ENCODE measurements at regions not wholly inside any gene's neighbourhood (a gene's known extent, or its start where the extent isn't known, plus 50 kb on each side); places are given as distances from the start of the nearest gene placed in this dataset.

DNA sequence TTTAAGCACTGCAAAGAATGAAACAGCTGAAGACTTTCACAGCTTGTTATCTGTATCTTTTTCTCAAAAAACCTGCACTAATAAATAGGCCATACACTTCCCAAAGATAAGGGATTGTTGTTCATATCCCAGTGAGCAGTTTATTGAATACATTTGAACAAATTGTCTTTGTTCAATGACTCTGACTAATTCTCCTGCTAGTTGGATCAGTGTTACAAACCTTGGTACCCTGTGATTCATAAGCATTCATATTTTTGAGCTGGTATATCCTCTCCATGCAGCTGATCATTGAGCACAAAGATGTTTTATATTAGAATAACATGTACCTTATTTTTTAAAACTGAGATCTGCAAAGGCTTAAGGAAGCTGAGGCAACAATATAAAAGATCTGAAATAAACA lies 58.9 kb upstream of the FSCB start:
- Histone ChIP-seq H3K36me3 (ENCODE audit: control insufficient read depth, insufficient read depth, low read length) (no peaks in the 10 kb centered on the region), H3K4me1 (no peaks in the 10 kb centered on the region), H3K4me3 (ENCODE audit: low read depth, low read length) (no peak overlapping the region), H3K27me3 (replicated peaks; ENCODE audit: control insufficient read depth, insufficient read depth, low read length) (no peaks in the 10 kb centered on the region), H3K9me3 (no peaks in the 10 kb centered on the region)
- TF ChIP-seq CTCF (IDR thresholded peaks at IDR 0.05; ENCODE audit: insufficient read depth in 1 of 2, low read depth in 1 of 2, low read length in 1 of 2, severe bottlenecking in 1 of 2, unreplicated experiment in 1 of 2): no peak
- Mint-ChIP-seq H3K9me3 (ENCODE audit: unreplicated experiment) (peaks cover 9% of the 10 kb centered on the region), H3K27ac (ENCODE audit: unreplicated experiment) (no peak overlapping the region), H3K4me3 (ENCODE audit: unreplicated experiment) (no peak overlapping the region), H3K4me1 (ENCODE audit: low read depth, unreplicated experiment) (no peaks in the 10 kb centered on the region), H3K27me3 (ENCODE audit: insufficient read depth, unreplicated experiment) (no peaks in the 10 kb centered on the region), H3K36me3 (ENCODE audit: insufficient read depth, unreplicated experiment) (no peaks in the 10 kb centered on the region)
- DNase-seq: no peak
- intact Hi-C loops (cut with micrococcal nuclease; ENCODE audit: unreplicated experiment): no loop called here
- BruUV-seq (replicated peaks): no TSS peak
- POLR2A ChIA-PET: no interaction called here
- CTCF ChIA-PET: no interaction called here

DNA sequence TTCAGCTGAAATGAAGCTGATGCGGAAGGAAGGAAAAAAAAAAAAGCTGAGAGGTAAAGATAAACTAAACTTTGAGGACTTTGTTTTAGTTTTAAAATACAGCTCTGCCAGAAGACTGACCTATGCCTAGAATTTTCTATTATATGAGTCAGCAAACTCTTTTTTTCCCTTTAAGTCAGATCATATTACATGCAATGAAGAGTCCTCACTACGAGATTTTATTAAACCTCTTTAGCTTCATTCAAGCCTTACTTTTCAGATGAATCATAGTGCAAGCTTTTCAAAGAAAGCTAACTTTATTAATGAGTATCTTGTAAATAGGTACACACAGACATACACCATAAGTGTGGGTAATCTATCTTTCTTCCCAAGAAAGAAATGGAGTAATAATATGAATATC lies 57.8 kb upstream of the FSCB start:
- TF ChIP-seq CTCF (IDR thresholded peaks at IDR 0.05; ENCODE audit: insufficient read depth in 1 of 2, low read depth in 1 of 2, low read length in 1 of 2, severe bottlenecking in 1 of 2, unreplicated experiment in 1 of 2): no peak
- no peaks in the 10 kb centered on the region for H3K36me3 ChIP-seq (ENCODE audit: control insufficient read depth, insufficient read depth, low read length)
- intact Hi-C loops (cut with micrococcal nuclease; ENCODE audit: unreplicated experiment): no loop called here

More for the DNA sequence above, 57.8 kb upstream of the FSCB start:
- Histone ChIP-seq H3K9me3 (no peaks in the 10 kb centered on the region), H3K4me1 (no peaks in the 10 kb centered on the region), H3K27me3 (replicated peaks; ENCODE audit: control insufficient read depth, insufficient read depth, low read length) (no peaks in the 10 kb centered on the region), H3K4me3 (ENCODE audit: low read depth, low read length) (no peak overlapping the region)
- CTCF ChIA-PET: no interaction called here
- H3K27ac Mint-ChIP-seq (ENCODE audit: unreplicated experiment): no peak overlapping the region
- no TSS peak for BruUV-seq (replicated peaks)
- no peaks in the 10 kb centered on the region for H3K36me3 Mint-ChIP-seq (ENCODE audit: insufficient read depth, unreplicated experiment)
- no peak for DNase-seq
- H3K27me3 Mint-ChIP-seq (ENCODE audit: insufficient read depth, unreplicated experiment): no peaks in the 10 kb centered on the region
- H3K4me3 Mint-ChIP-seq (ENCODE audit: unreplicated experiment): no peak overlapping the region
- no peaks in the 10 kb centered on the region for H3K4me1 Mint-ChIP-seq (ENCODE audit: low read depth, unreplicated experiment)
- H3K9me3 Mint-ChIP-seq (ENCODE audit: unreplicated experiment): peaks cover 6% of the 10 kb centered on the region
- POLR2A ChIA-PET: no interaction called here
